ENCODE measurements at regions not wholly inside any gene's neighbourhood (a gene's known extent, or its start where the extent isn't known, plus 50 kb on each side); places are given as distances from the start of the nearest gene placed in this dataset.

- H3K9me3 ChIP-seq (replicated peaks; ENCODE audit: control insufficient read depth, insufficient read depth, low read length), result no peaks in the 10 kb centered on the region
- ChIA-PET CTCF (interaction anchor here (1.1 to 1.4 kb wide), 2 partner anchors 13 to 36 kb away, joined by 4 to 8 read pairs; no protein-coding TSS in a partner anchor), POLR2A (no interaction called here)
- no TSS peak for BruUV-seq (replicated peaks)
- H3K36me3 ChIP-seq (ENCODE audit: control insufficient read depth in 2 of 2, extremely low read depth in 1 of 2, insufficient read depth in 2 of 2, low read length in 2 of 2), result no peaks in the 10 kb centered on the region
- H3K4me2 ChIP-seq (ENCODE audit: insufficient read depth, low read length), result no peak overlapping the region
- no peaks in the 10 kb centered on the region for H3K79me2 ChIP-seq (ENCODE audit: control insufficient read depth, insufficient read depth, low read length)
- intact Hi-C loops (cut with micrococcal nuclease) (no loop called here), dilution Hi-C loops (cut with MboI; ENCODE audit: extremely low pct_ligation_motif_present, low sequenced_read_pairs) (no loop called here)
- FAIRE-seq, result no peak
- TF ChIP-seq CTCF (IDR thresholded peaks at IDR 0.05; ENCODE audit: extremely low read depth in 1 of 2, insufficient read depth in 1 of 2, low read depth in 1 of 2, low read length in 2 of 2), result no peak
- no peak for TF ChIP-seq FOS (IDR thresholded peaks at IDR 0.05; ENCODE audit: borderline replicate concordance, insufficient read depth, low read length)
- no peak for TF ChIP-seq POLR2A (IDR thresholded peaks at IDR 0.05; ENCODE audit: low read depth, low read length)
- TF ChIP-seq JUN (IDR thresholded peaks at IDR 0.05; ENCODE audit: borderline replicate concordance, insufficient read depth, insufficient read length, low read depth), result no peak
- TF ChIP-seq MAX (IDR thresholded peaks at IDR 0.05; ENCODE audit: insufficient read depth, insufficient read length), result no peak
- no peak for TF ChIP-seq MYC (IDR thresholded peaks at IDR 0.05; ENCODE audit: low read depth, low read length)
- no peak for TF ChIP-seq GATA2 (IDR thresholded peaks at IDR 0.05; ENCODE audit: insufficient read depth, insufficient read length, low read depth, low read length)
- no peak for TF ChIP-seq POLR2AphosphoS5 (IDR thresholded peaks at IDR 0.05; ENCODE audit: insufficient read depth, low read depth, low read length)
- TF ChIP-seq EZH2 (IDR thresholded peaks at IDR 0.05; ENCODE audit: borderline replicate concordance, low read depth, low read length, severe bottlenecking), result no peak
- no peaks in the 10 kb centered on the region for H3K9me1 ChIP-seq (replicated peaks; ENCODE audit: control insufficient read depth, extremely low read depth, insufficient read depth, low read length)
- H3K27ac ChIP-seq (ENCODE audit: insufficient read depth, low read depth, low read length), result no peak overlapping the region
- no peak overlapping the region for H3K9ac ChIP-seq (replicated peaks; ENCODE audit: extremely low read depth, insufficient read depth, low read length)
- peaks cover 0 to 1% of the 10 kb centered on the region in 2 experiments for H3K27me3 ChIP-seq (ENCODE audit: control insufficient read depth in 2 of 2, insufficient read depth in 2 of 2, low read length in 2 of 2)
- DNase-seq (ENCODE audit: low read depth, low spot score), result no peak
- no peaks in the 10 kb centered on the region for H3K4me1 ChIP-seq (ENCODE audit: control insufficient read depth, extremely low read depth, insufficient read depth, low read length)
- H2AFZ ChIP-seq (ENCODE audit: low read depth, low read length), result no peak overlapping the region
- H4K20me1 ChIP-seq (replicated peaks; ENCODE audit: control insufficient read depth, extremely low read depth, insufficient read depth, low read length), result no peaks in the 10 kb centered on the region
- H3K4me3 ChIP-seq (replicated peaks in 1 of 3; ENCODE audit: insufficient read depth in 1 of 3, low read depth in 1 of 3, low read length in 3 of 3), result no peak overlapping the region
Observed at GRCh38 chr1:101344745-101345144, 107.9 kb downstream of the S1PR1 start.
